ENCODE measurements at regions not wholly inside any gene's neighbourhood (a gene's known extent, or its start where the extent isn't known, plus 50 kb on each side); places are given as distances from the start of the nearest gene placed in this dataset.

GRCh38 chr14:29278301-29279263 lies 512.0 kb downstream of the FOXG1 start:
- DNase-seq (ENCODE audit: low read depth): no peak

DNA sequence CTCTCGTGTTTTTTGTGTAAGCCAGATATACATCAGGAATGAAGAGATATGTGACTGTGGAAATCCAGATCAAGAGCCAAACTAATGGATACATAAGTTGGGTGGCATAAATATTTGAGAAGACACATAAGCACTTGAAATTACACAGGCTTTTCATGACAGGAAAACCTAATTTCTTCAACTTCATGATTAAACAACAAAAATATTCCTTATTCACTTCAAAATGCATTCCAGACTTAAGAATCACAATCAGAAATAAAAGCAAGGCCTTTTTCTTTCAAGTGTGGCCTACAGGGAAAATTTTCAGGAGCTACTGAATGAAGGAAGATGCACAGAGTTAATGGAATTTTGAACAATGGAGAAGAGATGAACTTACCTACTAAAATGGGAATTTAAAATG lies 515.6 kb downstream of the FOXG1 start:
- DNase-seq (ENCODE audit: low read depth): peak; percentile 14

- no peak for DNase-seq (ENCODE audit: low read depth)
Measured at GRCh38 chr14:29290441-29290840, 523.9 kb downstream of the FOXG1 start.

- DNase-seq (ENCODE audit: low read depth): no peak
Measured at GRCh38 chr14:29299372-29299771, 532.8 kb downstream of the FOXG1 start.

DNA sequence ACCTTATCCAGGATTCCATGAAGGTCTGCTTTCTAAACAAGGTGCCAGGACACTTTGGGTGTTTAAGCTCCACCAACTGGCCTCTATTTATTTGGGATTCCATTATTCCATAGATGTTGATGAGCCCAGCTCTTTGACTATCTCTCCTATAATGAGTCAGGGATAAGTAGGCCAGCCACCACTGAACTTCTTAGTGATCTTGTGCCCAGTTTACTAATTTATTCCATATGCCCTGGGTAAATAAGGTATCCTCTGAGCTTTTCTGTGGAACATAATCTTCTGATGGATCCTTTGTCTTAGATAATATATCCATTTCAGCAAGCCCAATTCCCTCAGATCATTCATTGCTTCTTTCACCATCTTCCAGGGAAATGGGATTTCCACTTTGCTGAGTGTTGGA lies 535.0 kb downstream of the FOXG1 start:
- DNase-seq (ENCODE audit: low read depth): no peak

GRCh38 chr14:29310210-29310609 lies 543.6 kb downstream of the FOXG1 start:
- DNase-seq (ENCODE audit: low read depth): no peak

DNA sequence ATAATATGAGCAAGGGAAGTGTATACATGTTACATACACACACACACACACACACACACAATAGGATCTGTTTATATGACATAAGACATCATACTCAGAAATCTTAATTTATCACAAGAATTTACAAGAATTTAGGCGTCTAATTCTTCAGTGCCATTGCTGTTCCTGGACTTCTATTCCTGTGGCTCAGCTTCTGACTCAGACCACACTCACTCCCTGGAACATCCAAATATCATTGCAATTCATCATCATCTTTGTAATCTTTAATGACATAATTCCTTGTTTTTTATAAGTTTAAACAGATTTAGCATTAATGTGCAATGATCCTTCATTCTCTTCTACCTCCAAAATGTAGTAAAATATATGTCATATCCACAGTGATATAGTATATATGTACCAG lies 544.2 kb downstream of the FOXG1 start:
- DNase-seq (ENCODE audit: low read depth): peak; percentile 45

DNA sequence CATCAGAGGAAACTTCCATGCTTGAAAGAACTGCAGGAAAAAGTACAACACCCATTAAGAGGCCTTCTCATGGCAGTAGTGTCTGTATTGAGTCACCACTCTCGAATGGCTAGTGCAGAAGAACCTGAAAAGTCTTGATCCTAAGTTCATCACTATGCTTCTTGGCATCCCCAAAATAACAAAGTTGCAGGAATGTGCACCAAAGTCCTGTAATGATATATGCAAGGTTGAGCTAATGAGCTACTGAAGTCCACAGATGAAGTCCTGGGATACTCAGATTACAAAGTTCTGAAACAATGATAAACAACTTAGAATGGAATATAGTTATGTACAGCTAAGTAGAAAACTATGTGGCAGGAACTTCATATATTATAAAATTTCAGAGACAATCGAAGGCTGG lies 545.4 kb downstream of the FOXG1 start:
- DNase-seq (ENCODE audit: low read depth): no peak

DNA sequence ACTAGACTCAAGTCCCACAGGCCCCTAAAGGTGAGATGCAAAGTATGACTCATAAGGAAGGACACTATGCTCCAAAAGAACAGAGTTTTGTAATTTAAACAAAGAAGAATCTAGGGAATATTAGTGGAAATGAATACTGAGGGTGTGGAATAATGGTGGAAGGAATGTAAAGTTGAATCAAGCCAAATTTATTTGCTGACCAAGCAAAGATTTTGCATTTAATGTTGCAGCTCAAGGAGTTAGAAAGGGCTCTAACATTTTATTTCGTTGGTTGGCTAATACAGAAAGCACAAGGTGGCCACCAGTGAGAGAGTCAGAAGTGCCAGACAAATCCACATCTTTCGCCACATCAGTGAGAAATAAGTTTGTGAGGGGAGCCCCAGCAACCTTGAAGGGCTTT lies 550.3 kb downstream of the FOXG1 start:
- no peak for DNase-seq (ENCODE audit: low read depth)

DNA sequence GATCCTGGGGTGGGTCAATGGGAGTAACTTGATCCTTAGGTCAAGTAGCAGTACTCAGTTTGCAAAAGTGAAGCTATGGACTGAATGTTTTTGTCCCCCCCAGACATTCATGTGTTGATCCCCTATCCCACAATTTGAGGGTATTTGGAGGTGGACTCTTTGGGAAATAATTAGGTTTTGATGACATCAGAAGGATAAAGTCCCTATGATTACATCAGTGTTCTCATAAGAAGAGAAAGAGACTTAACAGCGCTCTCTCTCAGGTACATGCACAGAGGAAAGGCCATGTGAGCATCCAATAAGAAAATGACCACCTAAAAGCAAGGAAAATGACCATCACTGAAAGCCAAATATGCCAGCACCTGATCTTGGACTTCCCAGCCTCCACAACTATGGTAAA lies 550.8 kb downstream of the FOXG1 start:
- DNase-seq (ENCODE audit: low read depth): no peak

DNA sequence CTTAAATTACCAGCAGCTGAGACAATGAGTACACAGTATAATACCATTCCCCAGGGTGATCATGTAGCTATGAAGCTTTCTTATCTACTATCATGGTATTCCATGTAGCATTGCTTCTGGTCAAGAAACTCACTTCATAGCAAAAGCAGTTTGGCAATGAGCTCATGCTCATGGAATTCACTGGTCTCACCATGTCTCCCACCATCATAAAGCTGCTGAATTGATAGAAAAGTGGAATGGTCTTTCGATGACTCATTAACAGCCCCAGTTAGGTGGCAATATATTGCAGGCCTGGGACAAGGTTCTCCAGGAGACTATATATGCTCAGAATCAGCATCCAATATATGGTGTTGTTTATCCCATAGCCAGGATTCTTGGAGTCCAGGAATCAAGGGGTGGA lies 553.7 kb downstream of the FOXG1 start:
- no peak for DNase-seq (ENCODE audit: low read depth)

DNA sequence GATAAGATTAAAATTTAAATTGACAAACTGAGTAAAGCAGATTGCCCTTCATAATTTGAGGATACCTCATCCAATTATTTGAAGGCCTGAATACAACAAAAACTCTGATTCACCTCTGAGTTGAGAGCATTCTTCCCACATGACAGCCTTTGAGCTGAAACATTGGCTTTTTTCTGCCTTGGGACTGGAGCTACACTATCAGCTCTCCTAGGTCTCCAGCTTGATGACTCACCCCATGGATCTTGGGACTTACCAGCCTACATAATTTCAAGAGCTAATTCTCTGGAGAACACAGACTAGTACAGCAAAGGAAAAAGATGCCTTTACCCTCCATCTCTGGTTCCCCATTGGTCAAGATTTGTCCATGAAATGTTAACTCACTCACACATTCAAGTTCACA lies 555.1 kb downstream of the FOXG1 start:
- DNase-seq (ENCODE audit: low read depth): no peak

DNA sequence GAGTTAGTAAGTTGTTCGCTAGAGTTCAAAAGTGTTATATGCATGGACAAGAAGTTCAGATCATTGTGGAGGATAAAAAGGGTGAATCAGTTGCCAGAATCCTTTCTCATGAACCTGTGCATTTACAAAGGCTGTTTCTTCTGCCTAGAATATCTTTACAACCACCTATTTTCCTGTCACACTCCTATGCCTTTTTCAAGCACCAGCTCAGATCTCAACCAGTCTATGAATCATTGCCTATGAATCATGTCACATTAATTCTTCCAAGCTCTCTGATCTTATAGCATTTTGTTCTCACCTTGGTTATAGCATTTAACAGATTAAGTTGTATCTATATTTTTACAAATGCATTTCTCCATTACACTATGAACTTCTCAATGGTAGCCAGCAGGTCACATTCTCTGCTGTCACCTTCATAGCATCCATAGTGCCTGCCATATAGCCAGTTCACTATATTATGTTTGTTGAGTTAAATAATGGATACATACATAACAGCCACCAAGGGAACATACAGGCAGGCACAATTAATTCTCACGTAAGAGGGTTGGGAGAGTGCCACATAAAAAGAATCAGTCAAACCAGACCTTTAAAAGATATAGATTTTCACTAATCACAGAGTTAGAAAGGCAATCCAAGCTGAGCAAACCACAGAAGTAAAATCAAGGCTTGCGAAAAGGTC lies 573.0 kb downstream of the FOXG1 start:
- DNase-seq (ENCODE audit: low read depth): no peak

DNA sequence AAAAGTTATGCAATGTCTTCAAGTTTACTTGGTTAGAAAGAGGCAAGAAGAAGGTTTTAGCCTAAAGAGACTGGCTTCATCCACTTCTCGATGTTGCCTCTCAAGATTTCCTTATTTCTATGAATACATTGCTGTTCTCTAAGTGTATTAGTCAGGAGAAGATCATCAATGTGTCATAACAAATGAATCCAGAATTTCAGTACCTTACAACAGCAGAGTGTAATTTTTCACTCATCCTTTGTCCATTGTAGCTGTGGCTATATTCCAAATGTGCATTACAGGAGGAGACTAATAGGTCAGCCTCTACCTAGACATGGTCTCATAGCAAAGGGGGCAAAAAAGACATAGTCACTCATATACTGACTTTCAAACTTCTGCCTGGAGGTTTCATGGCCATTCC lies 579.1 kb downstream of the PRKD1 start:
- DNase-seq (ENCODE audit: low read depth): no peak

DNA sequence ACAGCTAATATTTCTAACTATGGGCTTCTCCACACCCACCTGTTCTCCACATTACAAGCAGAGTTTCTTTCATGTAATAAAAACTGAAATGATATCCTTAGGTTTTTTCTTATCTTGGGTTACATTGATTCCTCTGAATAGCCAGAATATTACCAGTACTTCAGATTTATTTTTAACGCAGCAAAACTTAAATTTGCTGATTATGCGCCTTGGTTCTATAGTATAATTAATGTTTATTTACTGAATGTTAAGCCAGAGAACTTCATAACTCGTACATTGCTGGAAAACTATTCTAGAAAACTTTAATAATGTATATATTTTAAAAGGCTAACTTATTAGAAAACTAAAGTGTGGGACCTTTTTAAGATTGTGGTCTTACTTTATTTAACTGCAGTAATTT lies 577.2 kb downstream of the PRKD1 start:
- no peak for DNase-seq (ENCODE audit: low read depth)

DNA sequence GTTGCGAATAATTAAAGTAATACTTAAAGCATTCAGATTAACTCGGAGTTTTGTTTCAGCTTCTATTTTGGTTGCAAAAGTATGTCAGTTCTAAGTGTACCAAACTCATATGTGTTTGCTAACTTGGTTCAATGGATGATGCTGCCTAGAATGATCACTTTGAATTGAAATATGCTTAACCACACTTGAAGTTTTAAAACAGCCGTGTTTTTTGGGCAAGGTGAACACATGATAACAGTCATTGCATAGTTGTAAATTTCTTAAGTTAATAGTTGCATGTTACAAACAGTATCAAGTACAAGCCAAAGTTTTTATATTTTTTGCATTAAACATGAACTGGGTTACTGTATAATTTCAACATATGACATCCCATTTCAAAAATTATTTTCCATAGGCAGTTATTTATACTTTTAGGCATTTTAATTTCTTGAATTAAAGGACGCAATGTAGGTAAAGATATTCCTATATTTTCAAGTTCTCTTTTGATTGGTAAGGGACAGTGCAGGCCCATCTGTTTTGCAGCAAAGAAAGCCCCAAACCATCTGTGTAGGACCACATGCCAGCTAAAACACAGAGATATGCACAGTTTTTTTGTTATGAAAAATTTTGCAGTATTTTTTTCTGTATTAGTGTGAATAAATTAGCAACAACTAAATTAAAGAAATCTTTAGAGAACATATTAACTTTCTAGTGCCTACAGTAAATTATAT lies 575.5 kb downstream of the PRKD1 start:
- DNase-seq (ENCODE audit: low read depth): no peak

DNA sequence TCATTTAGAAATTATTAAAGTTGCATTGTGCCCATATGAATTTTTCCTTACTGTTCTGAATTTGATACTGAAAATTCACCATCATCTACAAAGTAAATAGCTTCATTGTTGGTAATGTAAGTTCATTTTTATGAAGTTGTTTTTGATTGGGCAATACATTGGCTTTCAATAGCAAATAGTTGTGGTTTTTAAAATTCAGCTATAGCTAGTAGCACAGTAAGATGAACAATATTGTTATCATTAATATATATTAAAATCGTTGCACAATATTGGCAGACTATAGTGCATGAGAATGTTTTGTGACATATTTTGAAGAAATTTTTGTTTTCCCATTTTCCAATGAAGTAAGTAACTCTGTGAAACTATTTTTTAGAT lies 575.0 kb downstream of the PRKD1 start:
- DNase-seq (ENCODE audit: low read depth): no peak

GRCh38 chr14:29353513-29353912 lies 574.1 kb downstream of the PRKD1 start:
- DNase-seq (ENCODE audit: low read depth): no peak

DNA sequence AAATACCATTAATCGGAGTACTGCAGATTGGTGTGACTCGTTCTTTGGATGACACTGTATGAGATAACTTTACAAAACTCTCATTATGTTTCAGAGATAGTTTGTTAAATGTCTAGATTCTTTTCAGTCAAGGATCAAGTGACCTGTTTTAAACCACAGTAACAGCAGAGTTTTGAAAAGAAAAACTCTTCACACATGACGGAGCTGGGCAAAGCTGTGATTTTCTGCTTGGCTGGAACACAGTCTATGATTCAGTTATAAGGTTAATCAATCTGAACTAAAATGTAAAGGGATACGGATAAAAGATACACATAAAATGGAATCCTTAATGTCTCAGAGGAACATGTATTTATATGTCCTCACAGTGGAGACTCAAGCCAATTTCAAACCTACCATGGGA lies 573.2 kb downstream of the PRKD1 start:
- no peak for DNase-seq (ENCODE audit: low read depth)

- no peak for DNase-seq (ENCODE audit: low read depth)
Measured at GRCh38 chr14:29355331-29355730, 572.3 kb downstream of the PRKD1 start.

- no peak for DNase-seq (ENCODE audit: low read depth)
Measured at GRCh38 chr14:29355846-29356245, 571.8 kb downstream of the PRKD1 start.

GRCh38 chr14:29360656-29361055 lies 567.0 kb downstream of the PRKD1 start:
- DNase-seq (ENCODE audit: low read depth): no peak

- DNase-seq (ENCODE audit: low read depth): no peak
Measured at GRCh38 chr14:29370024-29370423, 557.6 kb downstream of the PRKD1 start.

Measured in GM04504 (cell line).